Suprapubic skin (tissue), 4 donors: ENCODE measurements at regions not wholly inside any gene's neighbourhood (a gene's known extent, or its start where the extent isn't known, plus 50 kb on each side); places are given as distances from the start of the nearest gene placed in this dataset.

Experiments
- EP300 ChIP-seq: sonication (generic); formaldehyde crosslinking; IDR thresholded peaks from one replicate; pipeline ENCODE4 v1.6.1; 2017; ENCODE audit warnings: antibody characterized with exemption
- POLR2A ChIP-seq, 2 donors: fragments of 450-650 bp; IDR thresholded peaks; one replicate each; pipeline ENCODE4 v1.6.1; 2017; ENCODE audit warnings: antibody characterized with exemption in 2 of 2, mild to moderate bottlenecking in 2 of 2, moderate library complexity in 2 of 2
- POLR2AphosphoS5 ChIP-seq, 3 donors: sonication (generic); formaldehyde crosslinking; IDR thresholded peaks; one replicate each; pipeline ENCODE4 v1.6.1; 2017; ENCODE audit warnings: antibody characterized with exemption in 3 of 3
- TF ChIP-seq, protein P1 (sequence below), 2 donors: fragments of 200-600 bp in 1 of 2; fragments of 450-650 bp in 1 of 2; sonication (generic) in 1 of 2; IDR thresholded peaks; one replicate each; pipeline ENCODE4 v1.5.1; 2016 to 2019; ENCODE audit warnings: antibody characterized with exemption in 2 of 2, mild to moderate bottlenecking in 1 of 2, moderate library complexity in 1 of 2

DNA sequence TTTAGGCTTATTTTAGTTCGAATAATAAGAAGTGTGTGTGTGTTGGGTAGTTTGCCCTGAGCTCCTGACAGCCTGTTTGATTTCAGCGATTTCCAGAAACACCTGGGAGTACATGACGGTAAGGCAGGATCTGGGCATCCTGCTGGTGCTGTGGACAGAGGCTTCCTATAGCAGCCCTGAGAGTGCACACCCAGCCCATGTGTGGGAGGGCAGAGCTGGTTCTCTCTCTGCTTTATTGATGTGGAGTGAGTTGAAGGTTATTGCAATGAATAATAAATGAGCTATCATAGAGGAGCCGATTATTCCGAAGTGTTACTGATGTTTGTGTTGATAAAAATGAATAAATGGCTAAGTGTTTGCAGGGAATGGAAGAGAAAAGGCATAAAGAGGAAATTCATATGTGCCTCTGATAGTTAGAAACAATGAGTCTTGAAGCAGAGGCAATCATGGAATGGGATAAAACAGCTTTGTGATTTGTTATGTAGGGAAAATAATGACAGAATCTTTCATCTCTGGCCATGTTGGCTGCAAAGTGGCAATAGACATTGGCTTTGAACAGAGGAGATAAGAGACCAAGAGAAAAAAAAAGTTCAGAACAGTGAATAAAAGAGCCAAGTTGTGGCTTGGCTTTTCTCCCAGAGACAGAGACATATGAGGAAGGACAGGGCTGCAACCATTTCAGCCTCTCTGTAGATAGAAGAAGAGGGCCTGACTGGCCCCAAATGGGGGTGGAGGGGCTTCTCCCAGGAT lies 166.2 kb upstream of the CHD6 start:
- TF ChIP-seq, protein P1, sequence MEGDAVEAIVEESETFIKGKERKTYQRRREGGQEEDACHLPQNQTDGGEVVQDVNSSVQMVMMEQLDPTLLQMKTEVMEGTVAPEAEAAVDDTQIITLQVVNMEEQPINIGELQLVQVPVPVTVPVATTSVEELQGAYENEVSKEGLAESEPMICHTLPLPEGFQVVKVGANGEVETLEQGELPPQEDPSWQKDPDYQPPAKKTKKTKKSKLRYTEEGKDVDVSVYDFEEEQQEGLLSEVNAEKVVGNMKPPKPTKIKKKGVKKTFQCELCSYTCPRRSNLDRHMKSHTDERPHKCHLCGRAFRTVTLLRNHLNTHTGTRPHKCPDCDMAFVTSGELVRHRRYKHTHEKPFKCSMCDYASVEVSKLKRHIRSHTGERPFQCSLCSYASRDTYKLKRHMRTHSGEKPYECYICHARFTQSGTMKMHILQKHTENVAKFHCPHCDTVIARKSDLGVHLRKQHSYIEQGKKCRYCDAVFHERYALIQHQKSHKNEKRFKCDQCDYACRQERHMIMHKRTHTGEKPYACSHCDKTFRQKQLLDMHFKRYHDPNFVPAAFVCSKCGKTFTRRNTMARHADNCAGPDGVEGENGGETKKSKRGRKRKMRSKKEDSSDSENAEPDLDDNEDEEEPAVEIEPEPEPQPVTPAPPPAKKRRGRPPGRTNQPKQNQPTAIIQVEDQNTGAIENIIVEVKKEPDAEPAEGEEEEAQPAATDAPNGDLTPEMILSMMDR (IDR thresholded peaks at IDR 0.05): no peak
- TF ChIP-seq POLR2A (IDR thresholded peaks at IDR 0.05) (no peak), EP300 (no peak), POLR2AphosphoS5 (IDR thresholded peaks at IDR 0.05) (no peak)
